Esophagus muscularis mucosa (tissue), 4 donors: ENCODE measurements at regions not wholly inside any gene's neighbourhood (a gene's known extent, or its start where the extent isn't known, plus 50 kb on each side); places are given as distances from the start of the nearest gene placed in this dataset.

Source experiments
- CTCF ChIP-seq, 3 experiments: fragments of 200-600 bp in 2 of 3; fragments of 450-650 bp in 1 of 3; sonication (generic) in 2 of 3; IDR thresholded peaks; one replicate each; pipeline ENCODE4 v1.5.1; 2017 to 2019; ENCODE audit warnings: antibody characterized with exemption in 3 of 3, mild to moderate bottlenecking in 2 of 3, moderate library complexity in 1 of 3
- EP300 ChIP-seq: sonication (generic); formaldehyde crosslinking; IDR thresholded peaks from one replicate; pipeline ENCODE4 v1.6.1; 2017; ENCODE audit warnings: antibody characterized with exemption
- POLR2AphosphoS5 ChIP-seq, 2 donors: sonication (generic); formaldehyde crosslinking; IDR thresholded peaks; one replicate each; pipeline ENCODE4 v1.6.1; 2017; ENCODE audit warnings: antibody characterized with exemption in 2 of 2

- no peak for TF ChIP-seq CTCF (IDR thresholded peaks at IDR 0.05)
- no peak for TF ChIP-seq EP300
- no peak for TF ChIP-seq POLR2AphosphoS5 (IDR thresholded peaks at IDR 0.05)
Observed at GRCh38 chr1:195251900-195252299, 1356.3 kb downstream of the KCNT2 start.
